ENCODE measurements at regions not wholly inside any gene's neighbourhood (a gene's known extent, or its start where the extent isn't known, plus 50 kb on each side); places are given as distances from the start of the nearest gene placed in this dataset.
A peak's percentile ranks its signal among the peaks of the same experiment; 100 is the strongest.

- H3K9me3 ChIP-seq (replicated peaks in 1 of 11) = peaks cover 0 to 15% (median 13%) of the 10 kb centered on the region in 11 experiments; a peak in 8 of 22 replicates
- no peak overlapping the region for H3K27ac ChIP-seq
- peak overlapping the region in 1 of 11 experiments; percentile 24; a peak in 1 of 22 replicates for H3K4me2 ChIP-seq
- no peaks in the 10 kb centered on the region for H4K20me1 ChIP-seq
- H3K36me3 ChIP-seq = no peaks in the 10 kb centered on the region
- no peak overlapping the region for H3K9ac ChIP-seq
- TF ChIP-seq Cebpa-rat (IDR thresholded peaks at IDR 0.05) = no peak
- H3K27me3 ChIP-seq = no peaks in the 10 kb centered on the region
- peaks cover 22 to 38% (median 28%) of the 10 kb centered on the region in 10 experiments for H3K4me1 ChIP-seq
- H3K4me3 ChIP-seq = no peak overlapping the region
These were observed 50.2 kb upstream of the SNX9 start for GRCh38 chr6:157772820-157773219.

All from BLaER1 treated with 17β-estradiol and CSF1 and Interleukin-3, amounts not matched to agents 10 nM and 100 nM (cell line).